ENCODE measurements at regions not wholly inside any gene's neighbourhood (a gene's known extent, or its start where the extent isn't known, plus 50 kb on each side); places are given as distances from the start of the nearest gene placed in this dataset.

DNA sequence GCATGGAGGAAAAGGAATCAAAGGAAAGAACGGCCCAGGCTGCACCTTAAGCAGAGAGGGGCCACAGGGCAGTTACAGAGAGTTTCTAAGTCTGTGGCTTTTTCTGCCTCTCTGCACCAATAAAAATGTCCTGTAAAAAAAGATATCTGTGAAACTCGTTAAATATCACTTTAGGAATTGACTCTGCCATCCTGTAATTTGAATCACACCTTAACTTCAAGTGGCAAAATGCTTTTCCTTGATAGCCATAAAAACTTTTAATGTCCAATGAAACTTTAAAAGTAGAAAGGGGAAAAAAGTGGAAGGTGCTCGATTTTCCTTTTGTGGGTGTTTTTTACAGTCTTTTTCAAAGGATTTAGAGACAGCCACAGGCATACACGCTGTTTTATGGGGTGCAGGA, 255.7 kb downstream of the ARRDC4 start:
- H2AFZ ChIP-seq (ENCODE audit: low read length), result no peak overlapping the region
- H3K4me1 ChIP-seq (ENCODE audit: insufficient read depth, low read length, poor library complexity, severe bottlenecking), result no peaks in the 10 kb centered on the region
- no peaks in the 10 kb centered on the region for H3K27me3 ChIP-seq (ENCODE audit: insufficient read depth, low read length, poor library complexity, severe bottlenecking)
- H3F3A ChIP-seq (ENCODE audit: low read depth), result no peaks in the 10 kb centered on the region
- H3K9me3 ChIP-seq (ENCODE audit: insufficient read depth, low read depth, low read length), result no peaks in the 10 kb centered on the region
- H3K4me3 ChIP-seq (ENCODE audit: low read length, poor library complexity, severe bottlenecking), result no peak overlapping the region
- H3K9ac ChIP-seq (ENCODE audit: low read depth, low read length, poor library complexity, severe bottlenecking), result no peak overlapping the region
- H3K4me2 ChIP-seq (ENCODE audit: low read depth, low read length, poor library complexity, severe bottlenecking), result no peak overlapping the region
- TF ChIP-seq EZH2phosphoT487 (IDR thresholded peaks at IDR 0.05; ENCODE audit: borderline replicate concordance) (no peak), CTCF (conservative IDR thresholded peaks at IDR 0.05; ENCODE audit: low read length) (no peak)
- H3K36me3 ChIP-seq (ENCODE audit: insufficient read depth, low read length), result no peaks in the 10 kb centered on the region
- no peaks in the 10 kb centered on the region for H3K79me2 ChIP-seq (ENCODE audit: insufficient read depth, low read length)
- no peaks in the 10 kb centered on the region for H4K20me1 ChIP-seq (ENCODE audit: insufficient read depth, low read length, poor library complexity, severe bottlenecking)
- H3K9me2 ChIP-seq (replicated peaks; ENCODE audit: low read depth, low read length), result no peaks in the 10 kb centered on the region

DNA sequence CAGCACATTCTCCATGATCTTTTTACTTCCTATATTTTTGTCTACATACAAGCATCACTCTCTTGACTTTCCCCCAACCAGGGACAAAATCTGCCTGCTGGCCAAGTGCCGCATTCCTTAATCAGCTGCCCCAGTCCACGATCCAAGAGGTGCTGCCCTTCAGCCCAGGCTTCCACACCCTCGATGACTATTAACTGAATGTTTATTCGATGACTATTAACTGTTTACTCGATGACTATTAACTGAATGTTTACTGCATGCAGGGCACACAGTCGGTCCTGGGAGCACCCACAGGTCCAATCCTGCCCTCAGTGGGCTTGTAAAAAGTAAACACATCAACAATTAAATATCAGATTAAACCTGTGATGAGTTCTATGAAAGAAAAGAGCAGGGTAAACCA, 256.9 kb downstream of the ARRDC4 start:
- TF ChIP-seq CTCF (conservative IDR thresholded peaks at IDR 0.05; ENCODE audit: low read length), result no peak
- no peak for TF ChIP-seq EZH2phosphoT487 (IDR thresholded peaks at IDR 0.05; ENCODE audit: borderline replicate concordance)
- H3K36me3 ChIP-seq (ENCODE audit: insufficient read depth, low read length), result no peaks in the 10 kb centered on the region
- no peaks in the 10 kb centered on the region for H3F3A ChIP-seq (ENCODE audit: low read depth)
- no peaks in the 10 kb centered on the region for H4K20me1 ChIP-seq (ENCODE audit: insufficient read depth, low read length, poor library complexity, severe bottlenecking)
- no peaks in the 10 kb centered on the region for H3K79me2 ChIP-seq (ENCODE audit: insufficient read depth, low read length)
- no peak overlapping the region for H2AFZ ChIP-seq (ENCODE audit: low read length)
- no peak overlapping the region for H3K9ac ChIP-seq (ENCODE audit: low read depth, low read length, poor library complexity, severe bottlenecking)
- H3K27me3 ChIP-seq (ENCODE audit: insufficient read depth, low read length, poor library complexity, severe bottlenecking), result no peaks in the 10 kb centered on the region
- H3K4me3 ChIP-seq (ENCODE audit: low read length, poor library complexity, severe bottlenecking), result no peak overlapping the region
- no peak overlapping the region for H3K4me2 ChIP-seq (ENCODE audit: low read depth, low read length, poor library complexity, severe bottlenecking)
- H3K4me1 ChIP-seq (ENCODE audit: insufficient read depth, low read length, poor library complexity, severe bottlenecking), result no peaks in the 10 kb centered on the region
- no peaks in the 10 kb centered on the region for H3K9me2 ChIP-seq (replicated peaks; ENCODE audit: low read depth, low read length)
- no peaks in the 10 kb centered on the region for H3K9me3 ChIP-seq (ENCODE audit: insufficient read depth, low read depth, low read length)

- Histone ChIP-seq H3K9me3 (ENCODE audit: insufficient read depth, low read depth, low read length) (no peaks in the 10 kb centered on the region), H3K4me1 (ENCODE audit: insufficient read depth, low read length, poor library complexity, severe bottlenecking) (no peaks in the 10 kb centered on the region), H3F3A (ENCODE audit: low read depth) (no peaks in the 10 kb centered on the region), H4K20me1 (ENCODE audit: insufficient read depth, low read length, poor library complexity, severe bottlenecking) (no peaks in the 10 kb centered on the region), H3K9me2 (replicated peaks; ENCODE audit: low read depth, low read length) (no peaks in the 10 kb centered on the region), H3K4me2 (ENCODE audit: low read depth, low read length, poor library complexity, severe bottlenecking) (no peak overlapping the region), H3K4me3 (ENCODE audit: low read length, poor library complexity, severe bottlenecking) (no peak overlapping the region), H3K36me3 (ENCODE audit: insufficient read depth, low read length) (no peaks in the 10 kb centered on the region), H3K27me3 (ENCODE audit: insufficient read depth, low read length, poor library complexity, severe bottlenecking) (no peaks in the 10 kb centered on the region), H2AFZ (ENCODE audit: low read length) (no peak overlapping the region), H3K9ac (ENCODE audit: low read depth, low read length, poor library complexity, severe bottlenecking) (no peak overlapping the region), H3K79me2 (ENCODE audit: insufficient read depth, low read length) (no peaks in the 10 kb centered on the region)
- TF ChIP-seq EZH2phosphoT487 (IDR thresholded peaks at IDR 0.05; ENCODE audit: borderline replicate concordance) (no peak), CTCF (conservative IDR thresholded peaks at IDR 0.05; ENCODE audit: low read length) (no peak)
These were observed 260.6 kb downstream of the ARRDC4 start for GRCh38 chr15:98221144-98221543.

Measured in Loucy (cell line).